ENCODE measurements at regions not wholly inside any gene's neighbourhood (a gene's known extent, or its start where the extent isn't known, plus 50 kb on each side); places are given as distances from the start of the nearest gene placed in this dataset.
A peak's percentile ranks its signal among the peaks of the same experiment; 100 is the strongest.

DNA sequence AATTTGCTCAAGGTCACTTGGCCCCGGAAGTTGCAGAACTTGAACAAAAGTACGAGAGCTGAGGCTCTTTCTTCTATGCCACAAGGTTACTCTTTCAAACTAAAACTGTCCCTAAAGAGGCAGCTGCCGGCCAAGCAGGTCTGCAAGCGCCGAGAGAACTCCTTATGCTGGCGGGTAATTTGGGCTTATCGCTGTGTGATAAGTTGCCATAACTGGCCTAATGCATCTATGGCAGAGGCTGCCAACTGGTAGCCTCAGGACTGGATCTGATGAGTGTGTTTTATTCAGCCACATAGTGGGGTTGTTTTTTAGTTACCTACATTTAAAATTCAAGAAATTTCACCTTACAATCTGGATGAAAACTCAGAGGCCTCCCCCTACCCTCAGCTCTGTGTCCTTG lies 68.1 kb upstream of the SPOCK1 start:
- no peak for DNase-seq

DNA sequence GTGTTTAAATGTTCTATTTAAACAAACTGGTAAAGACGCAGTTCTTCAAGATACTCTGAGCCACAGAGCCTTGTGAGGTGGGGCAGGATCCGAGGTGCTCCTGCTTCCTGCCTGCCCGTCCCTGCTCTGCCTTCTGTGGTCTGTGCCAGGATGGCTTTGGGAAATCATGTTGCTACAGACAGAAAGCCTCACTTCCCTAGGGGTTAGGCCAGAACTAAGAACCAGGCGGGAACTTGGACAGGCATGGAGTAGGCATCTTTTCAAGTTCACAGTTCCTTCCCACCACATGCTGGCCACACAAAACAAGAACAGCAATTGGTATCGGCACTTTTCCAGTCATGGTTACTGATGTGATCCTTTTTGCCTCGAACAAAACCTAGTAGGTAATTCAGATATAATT lies 67.7 kb upstream of the SPOCK1 start:
- DNase-seq, result no peak

DNA sequence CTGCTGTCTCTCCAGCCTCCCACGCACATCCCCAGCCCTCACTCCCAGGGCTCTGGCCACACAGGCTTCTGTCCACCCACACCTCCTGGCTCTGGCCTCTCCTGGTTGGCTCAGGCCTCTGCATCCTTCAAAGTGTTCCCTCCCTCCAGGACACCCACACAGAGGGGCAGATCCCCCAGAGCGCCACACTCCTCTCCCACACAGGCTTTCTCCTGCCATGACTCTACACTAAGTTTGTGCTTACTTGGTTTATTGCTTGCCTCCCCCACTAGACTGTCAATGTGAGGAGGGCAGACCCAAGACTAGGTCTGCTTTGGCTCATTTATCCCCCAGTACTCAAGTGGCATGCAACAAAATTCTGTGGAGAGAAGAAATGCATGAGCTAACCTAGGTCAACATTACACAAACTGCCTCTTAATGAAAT lies 67.0 kb upstream of the SPOCK1 start:
- no peak for DNase-seq

DNA sequence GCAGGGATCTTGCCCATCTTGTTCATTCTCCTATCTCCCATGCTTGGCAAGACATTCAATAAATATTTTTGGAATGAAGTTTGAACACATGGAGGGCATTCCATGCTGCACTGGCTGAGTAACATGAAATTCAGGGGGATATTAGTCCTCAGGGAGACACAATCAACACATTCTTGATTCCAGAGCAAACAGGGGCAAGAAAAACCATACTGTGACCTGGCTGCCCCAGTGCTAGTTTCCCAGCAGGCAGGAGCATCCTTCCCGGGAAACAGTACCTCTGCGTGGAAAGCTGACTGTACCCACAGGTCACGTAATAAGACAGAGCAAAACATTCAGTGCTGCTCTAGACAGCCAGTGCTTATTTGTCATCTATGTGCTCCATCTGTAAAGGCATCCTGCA lies 66.3 kb upstream of the SPOCK1 start:
- no peak for DNase-seq

DNA sequence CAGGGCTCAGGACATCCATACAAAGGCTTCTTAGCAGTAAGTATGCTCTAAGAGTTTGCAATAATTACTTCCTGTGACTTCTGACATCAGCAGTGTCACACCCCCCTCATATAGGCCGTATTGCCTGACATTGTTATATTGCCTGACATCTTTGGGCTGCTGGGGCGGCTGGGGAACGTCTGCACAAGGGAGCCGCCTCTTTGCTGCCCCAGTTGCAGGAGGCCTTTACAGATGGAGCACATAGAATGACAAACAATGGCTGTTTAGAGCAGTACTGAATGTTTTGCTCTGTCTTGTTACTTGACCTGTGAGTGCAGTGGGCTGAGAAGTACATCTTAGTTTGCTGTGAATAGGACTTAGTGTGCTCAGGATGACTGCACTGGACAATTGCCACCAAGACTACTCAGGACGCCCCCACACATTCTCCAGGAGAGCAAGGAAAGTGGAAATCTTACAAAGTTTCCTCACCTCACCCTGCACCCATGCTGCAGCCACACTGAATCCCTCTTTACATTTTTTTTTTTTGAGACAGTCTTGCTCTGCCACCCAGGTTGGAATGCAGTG lies 65.4 kb upstream of the SPOCK1 start:
- DNase-seq, result no peak

DNA sequence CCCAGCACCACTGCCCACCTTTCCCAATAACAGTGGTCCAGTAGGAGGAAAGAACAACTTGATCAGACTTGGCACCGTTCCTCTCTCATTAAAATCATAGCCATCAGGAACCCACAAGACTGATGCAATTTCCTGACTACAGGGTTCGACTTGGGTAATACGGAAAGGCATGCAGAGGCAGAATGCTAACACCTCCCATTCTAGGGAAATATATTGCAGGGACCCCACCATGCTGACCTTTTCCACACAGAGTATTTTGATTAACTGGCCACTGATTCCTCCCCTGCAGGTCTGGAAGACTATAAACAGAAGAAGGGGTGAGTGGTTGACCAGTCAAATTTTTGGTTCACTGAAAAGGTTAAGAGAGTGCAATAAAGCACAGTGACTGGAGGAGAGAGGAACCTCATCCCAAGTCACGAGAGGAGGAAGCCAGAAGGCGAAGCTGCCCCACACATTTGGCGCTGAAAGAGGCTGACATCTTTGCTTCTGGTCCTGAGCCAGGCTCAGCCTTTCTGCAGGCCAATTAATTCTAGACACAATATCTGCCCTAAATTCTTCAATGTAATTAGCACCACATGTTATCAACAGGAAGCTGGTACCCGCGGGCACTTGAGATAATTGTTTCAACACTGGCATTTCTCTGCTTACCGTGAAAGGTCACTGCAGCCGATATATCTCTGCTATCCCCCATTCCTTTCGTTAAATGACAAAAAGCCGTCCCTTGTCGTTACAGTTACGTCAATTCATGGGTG lies 64.7 kb upstream of the SPOCK1 start:
- no peak for DNase-seq

DNA sequence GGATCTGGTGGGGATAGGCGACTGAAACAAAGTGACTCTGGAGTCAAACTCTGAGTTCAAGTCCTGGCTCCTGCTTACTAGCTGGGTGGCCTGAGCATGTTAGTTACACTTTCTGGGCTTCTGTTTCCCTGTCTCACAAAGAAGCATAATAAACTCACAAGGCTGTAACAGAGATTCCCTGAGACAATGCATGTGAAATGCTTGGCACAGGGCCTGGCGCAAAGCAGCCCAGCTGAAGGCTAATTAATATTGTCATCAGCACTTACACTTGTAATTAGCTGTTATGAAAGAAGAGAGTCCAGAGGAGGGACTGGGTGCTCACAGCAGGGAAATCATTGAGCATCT lies 64.1 kb upstream of the SPOCK1 start:
- peak in 1 of 2 experiments; percentile 31 for DNase-seq

DNA sequence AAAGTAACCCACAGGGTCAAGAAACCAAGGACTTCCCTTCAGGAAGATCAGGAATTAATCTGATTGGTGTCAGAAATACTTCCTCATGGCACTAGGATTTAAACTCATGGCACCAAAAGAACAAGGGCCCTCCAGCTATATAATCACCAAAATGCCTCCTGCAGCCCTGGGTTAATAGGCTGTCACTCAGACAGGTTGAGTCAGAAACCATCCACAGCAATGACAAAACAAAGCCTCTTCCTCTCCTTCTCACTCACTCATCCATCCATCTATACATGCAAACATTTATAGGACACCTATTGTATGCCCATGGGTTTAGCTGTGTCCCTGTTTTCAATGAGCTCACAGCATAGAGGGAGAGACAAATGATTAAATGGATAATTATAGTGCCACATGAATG lies 62.5 kb upstream of the SPOCK1 start:
- no peak for DNase-seq

DNA sequence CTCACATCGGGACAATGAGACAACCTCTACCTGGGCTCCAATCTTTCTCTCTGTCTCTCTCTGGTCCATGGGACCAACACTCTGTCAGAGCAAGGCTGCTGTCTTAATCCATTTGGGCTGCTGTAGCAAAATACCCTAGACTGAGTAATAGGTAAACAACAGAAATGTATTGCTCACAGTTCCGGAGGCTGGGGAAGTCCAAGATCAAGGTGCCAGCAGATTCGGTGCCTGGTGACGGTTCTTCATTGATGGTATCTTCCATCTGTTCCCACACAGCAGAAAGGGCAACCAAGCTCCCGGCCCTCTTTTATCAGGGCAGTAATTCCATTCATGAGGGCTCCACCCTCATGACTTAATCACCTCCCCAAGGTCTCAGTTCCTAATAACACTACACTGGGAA lies 61.3 kb upstream of the SPOCK1 start:
- no peak for DNase-seq
